ENCODE measurements at regions not wholly inside any gene's neighbourhood (a gene's known extent, or its start where the extent isn't known, plus 50 kb on each side); places are given as distances from the start of the nearest gene placed in this dataset.

GRCh38 chr15:92528736-92529135, 126.8 kb downstream of the FAM174B start:
- Histone ChIP-seq H3K23ac (ENCODE audit: low read length in 2 of 2) (no peak overlapping the region), H3K4me1 (ENCODE audit: control insufficient read depth, insufficient read depth, low read depth, low read length) (no peaks in the 10 kb centered on the region), H3K14ac (ENCODE audit: low read length in 2 of 2) (no peak overlapping the region), H3K36me3 (ENCODE audit: control insufficient read depth in 1 of 2, insufficient read depth in 2 of 2, low read depth in 1 of 2, low read length in 2 of 2) (no peaks in the 10 kb centered on the region), H2BK5ac (ENCODE audit: low read depth, low read length, poor library complexity, severe bottlenecking) (no peak overlapping the region), H4K91ac (ENCODE audit: low read length) (no peak overlapping the region), H3K4ac (ENCODE audit: low read depth in 1 of 2, low read length in 2 of 2) (no peak overlapping the region), H2AK5ac (ENCODE audit: low read length, severe bottlenecking) (no peak overlapping the region), H2BK120ac (ENCODE audit: low read depth, low read length) (no peak overlapping the region), H2BK15ac (ENCODE audit: low read depth, poor library complexity, severe bottlenecking) (no peak overlapping the region), H3K4me2 (ENCODE audit: low read length, poor library complexity, severe bottlenecking) (no peak overlapping the region), H3K9me3 (ENCODE audit: control insufficient read depth, low read length) (no peaks in the 10 kb centered on the region), H3K18ac (ENCODE audit: low read depth in 1 of 2, low read length in 2 of 2) (no peak overlapping the region), H2AFZ (ENCODE audit: low read depth, low read length) (no peak overlapping the region), H2BK12ac (ENCODE audit: low read length in 2 of 2) (no peak overlapping the region), H3K79me1 (replicated peaks; ENCODE audit: low read length, poor library complexity, severe bottlenecking) (no peaks in the 10 kb centered on the region), H3K9ac (ENCODE audit: low read length) (no peak overlapping the region), H3K27ac (ENCODE audit: low read length, poor library complexity, severe bottlenecking) (no peak overlapping the region), H4K8ac (ENCODE audit: low read length) (no peak overlapping the region), H3K27me3 (ENCODE audit: control insufficient read depth in 1 of 2, insufficient read depth in 1 of 2, low read length in 2 of 2) (peaks cover 10 to 42% of the 10 kb centered on the region in 2 experiments), H3K4me3 (ENCODE audit: insufficient read depth in 1 of 2, low read depth in 1 of 2, low read length in 2 of 2) (no peak overlapping the region)
- no CpG with 5 or more reads among the region's 1 CpG for WGBS
- DNase-seq = no peak

GRCh38 chr15:92527197-92527596, 128.4 kb downstream of the FAM174B start:
- peaks cover 10 to 34% of the 10 kb centered on the region in 2 experiments for H3K27me3 ChIP-seq (ENCODE audit: control insufficient read depth in 1 of 2, insufficient read depth in 1 of 2, low read length in 2 of 2)
- H2AFZ ChIP-seq (ENCODE audit: low read depth, low read length) = no peak overlapping the region
- WGBS = 66% methylated on average over 2 of the region's 2 CpGs
- H2BK15ac ChIP-seq (ENCODE audit: low read depth, poor library complexity, severe bottlenecking) = no peak overlapping the region
- no peak overlapping the region for H2BK12ac ChIP-seq (ENCODE audit: low read length in 2 of 2)
- no peak overlapping the region for H2BK5ac ChIP-seq (ENCODE audit: low read depth, low read length, poor library complexity, severe bottlenecking)
- no peak overlapping the region for H2BK120ac ChIP-seq (ENCODE audit: low read depth, low read length)
- no peak for DNase-seq
- no peaks in the 10 kb centered on the region for H3K9me3 ChIP-seq (ENCODE audit: control insufficient read depth, low read length)
- H3K4me1 ChIP-seq (ENCODE audit: control insufficient read depth, insufficient read depth, low read depth, low read length) = no peaks in the 10 kb centered on the region
- no peak overlapping the region for H3K23ac ChIP-seq (ENCODE audit: low read length in 2 of 2)
- no peak overlapping the region for H2AK5ac ChIP-seq (ENCODE audit: low read length, severe bottlenecking)
- no peaks in the 10 kb centered on the region for H3K36me3 ChIP-seq (ENCODE audit: control insufficient read depth in 1 of 2, insufficient read depth in 2 of 2, low read depth in 1 of 2, low read length in 2 of 2)
- no peak overlapping the region for H3K4me2 ChIP-seq (ENCODE audit: low read length, poor library complexity, severe bottlenecking)
- H3K18ac ChIP-seq (ENCODE audit: low read depth in 1 of 2, low read length in 2 of 2) = no peak overlapping the region
- H3K4ac ChIP-seq (ENCODE audit: low read depth in 1 of 2, low read length in 2 of 2) = no peak overlapping the region
- no peak overlapping the region for H3K27ac ChIP-seq (ENCODE audit: low read length, poor library complexity, severe bottlenecking)
- H4K8ac ChIP-seq (ENCODE audit: low read length) = no peak overlapping the region
- no peak overlapping the region for H3K4me3 ChIP-seq (ENCODE audit: insufficient read depth in 1 of 2, low read depth in 1 of 2, low read length in 2 of 2)
- no peaks in the 10 kb centered on the region for H3K79me1 ChIP-seq (replicated peaks; ENCODE audit: low read length, poor library complexity, severe bottlenecking)
- H3K9ac ChIP-seq (ENCODE audit: low read length) = no peak overlapping the region
- no peak overlapping the region for H3K14ac ChIP-seq (ENCODE audit: low read length in 2 of 2)
- no peak overlapping the region for H4K91ac ChIP-seq (ENCODE audit: low read length)

- no peak overlapping the region for H2BK5ac ChIP-seq (ENCODE audit: low read depth, low read length, poor library complexity, severe bottlenecking)
- no peak overlapping the region for H2BK12ac ChIP-seq (ENCODE audit: low read length in 2 of 2)
- no peak overlapping the region for H2AK5ac ChIP-seq (ENCODE audit: low read length, severe bottlenecking)
- no peak overlapping the region for H4K8ac ChIP-seq (ENCODE audit: low read length)
- peaks cover 0 to 20% of the 10 kb centered on the region in 2 experiments for H3K27me3 ChIP-seq (ENCODE audit: control insufficient read depth in 1 of 2, insufficient read depth in 1 of 2, low read length in 2 of 2)
- no peak overlapping the region for H3K4me2 ChIP-seq (ENCODE audit: low read length, poor library complexity, severe bottlenecking)
- no peak overlapping the region for H3K27ac ChIP-seq (ENCODE audit: low read length, poor library complexity, severe bottlenecking)
- H3K14ac ChIP-seq (ENCODE audit: low read length in 2 of 2) = no peak overlapping the region
- H3K36me3 ChIP-seq (ENCODE audit: control insufficient read depth in 1 of 2, insufficient read depth in 2 of 2, low read depth in 1 of 2, low read length in 2 of 2) = no peaks in the 10 kb centered on the region
- no peak overlapping the region for H2BK15ac ChIP-seq (ENCODE audit: low read depth, poor library complexity, severe bottlenecking)
- H3K4me1 ChIP-seq (ENCODE audit: control insufficient read depth, insufficient read depth, low read depth, low read length) = no peaks in the 10 kb centered on the region
- no peak overlapping the region for H3K18ac ChIP-seq (ENCODE audit: low read depth in 1 of 2, low read length in 2 of 2)
- H3K79me1 ChIP-seq (replicated peaks; ENCODE audit: low read length, poor library complexity, severe bottlenecking) = no peaks in the 10 kb centered on the region
- no peak for DNase-seq
- no peak overlapping the region for H2AFZ ChIP-seq (ENCODE audit: low read depth, low read length)
- no peak overlapping the region for H3K4me3 ChIP-seq (ENCODE audit: insufficient read depth in 1 of 2, low read depth in 1 of 2, low read length in 2 of 2)
- H3K23ac ChIP-seq (ENCODE audit: low read length in 2 of 2) = no peak overlapping the region
- no peak overlapping the region for H2BK120ac ChIP-seq (ENCODE audit: low read depth, low read length)
- no peak overlapping the region for H3K9ac ChIP-seq (ENCODE audit: low read length)
- H3K9me3 ChIP-seq (ENCODE audit: control insufficient read depth, low read length) = no peaks in the 10 kb centered on the region
- 72% methylated on average over 3 of the region's 3 CpGs for WGBS
- H3K4ac ChIP-seq (ENCODE audit: low read depth in 1 of 2, low read length in 2 of 2) = no peak overlapping the region
- no peak overlapping the region for H4K91ac ChIP-seq (ENCODE audit: low read length)
Measured at GRCh38 chr15:92525758-92526245, 129.8 kb downstream of the FAM174B start.

- Histone ChIP-seq H3K36me3 (ENCODE audit: control insufficient read depth in 1 of 2, insufficient read depth in 2 of 2, low read depth in 1 of 2, low read length in 2 of 2) (no peaks in the 10 kb centered on the region), H3K27ac (ENCODE audit: low read length, poor library complexity, severe bottlenecking) (no peak overlapping the region), H3K4me2 (ENCODE audit: low read length, poor library complexity, severe bottlenecking) (no peak overlapping the region), H3K23ac (ENCODE audit: low read length in 2 of 2) (no peak overlapping the region), H3K14ac (ENCODE audit: low read length in 2 of 2) (no peak overlapping the region), H2BK5ac (ENCODE audit: low read depth, low read length, poor library complexity, severe bottlenecking) (no peak overlapping the region), H3K9me3 (ENCODE audit: control insufficient read depth, low read length) (no peaks in the 10 kb centered on the region), H2AFZ (ENCODE audit: low read depth, low read length) (no peak overlapping the region), H2BK120ac (ENCODE audit: low read depth, low read length) (no peak overlapping the region), H4K91ac (ENCODE audit: low read length) (no peak overlapping the region), H3K4me3 (ENCODE audit: insufficient read depth in 1 of 2, low read depth in 1 of 2, low read length in 2 of 2) (no peak overlapping the region), H3K79me1 (replicated peaks; ENCODE audit: low read length, poor library complexity, severe bottlenecking) (no peaks in the 10 kb centered on the region), H3K4ac (ENCODE audit: low read depth in 1 of 2, low read length in 2 of 2) (no peak overlapping the region), H3K18ac (ENCODE audit: low read depth in 1 of 2, low read length in 2 of 2) (no peak overlapping the region), H3K4me1 (ENCODE audit: control insufficient read depth, insufficient read depth, low read depth, low read length) (no peaks in the 10 kb centered on the region), H3K9ac (ENCODE audit: low read length) (no peak overlapping the region), H3K27me3 (ENCODE audit: control insufficient read depth in 1 of 2, insufficient read depth in 1 of 2, low read length in 2 of 2) (peaks cover 0 to 12% of the 10 kb centered on the region in 2 experiments), H2BK12ac (ENCODE audit: low read length in 2 of 2) (no peak overlapping the region), H2AK5ac (ENCODE audit: low read length, severe bottlenecking) (no peak overlapping the region), H4K8ac (ENCODE audit: low read length) (no peak overlapping the region), H2BK15ac (ENCODE audit: low read depth, poor library complexity, severe bottlenecking) (no peak overlapping the region)
- DNase-seq = no peak
- WGBS = 96% methylated on average over 5 of the region's 7 CpGs
Measured at GRCh38 chr15:92524874-92525565, 130.6 kb downstream of the FAM174B start.

Measured in mesenchymal stem cell (in vitro differentiated cells and primary cell).